ENCODE measurements at regions not wholly inside any gene's neighbourhood (a gene's known extent, or its start where the extent isn't known, plus 50 kb on each side); places are given as distances from the start of the nearest gene placed in this dataset.

GRCh38 chr11:31987118-31988005 is 103.5 kb upstream of the RCN1 start:
- Mint-ChIP-seq H3K9me3 (no peaks in the 10 kb centered on the region), H3K4me1 (ENCODE audit: unreplicated experiment) (no peaks in the 10 kb centered on the region), H3K27me3 (peaks cover 74% of the 10 kb centered on the region), H3K36me3 (no peaks in the 10 kb centered on the region), H3K4me3 (peak overlapping the region; percentile 42), H3K27ac (no peak overlapping the region)
- no peak for DNase-seq (ENCODE audit: extremely low spot score, unreplicated experiment)
- no peak for TF ChIP-seq CTCF (conservative IDR thresholded peaks at IDR 0.05)

GRCh38 chr11:31986201-31986889 is 104.5 kb upstream of the RCN1 start:
- no peak for TF ChIP-seq CTCF (conservative IDR thresholded peaks at IDR 0.05)
- DNase-seq (ENCODE audit: extremely low spot score, unreplicated experiment): no peak
- no peaks in the 10 kb centered on the region for H3K4me1 Mint-ChIP-seq (ENCODE audit: unreplicated experiment)
- peaks cover 73% of the 10 kb centered on the region for H3K27me3 Mint-ChIP-seq
- H3K36me3 Mint-ChIP-seq: no peaks in the 10 kb centered on the region
- no peak overlapping the region for H3K27ac Mint-ChIP-seq
- no peaks in the 10 kb centered on the region for H3K9me3 Mint-ChIP-seq
- peak overlapping the region; percentile 44 for H3K4me3 Mint-ChIP-seq

GRCh38 chr11:31981457-31981856 is 109.4 kb upstream of the RCN1 start:
- Mint-ChIP-seq H3K27me3 (peaks cover 46% of the 10 kb centered on the region), H3K4me1 (ENCODE audit: unreplicated experiment) (no peaks in the 10 kb centered on the region), H3K4me3 (no peak overlapping the region), H3K27ac (no peak overlapping the region), H3K36me3 (no peaks in the 10 kb centered on the region), H3K9me3 (no peaks in the 10 kb centered on the region)
- DNase-seq (ENCODE audit: extremely low spot score, unreplicated experiment): no peak
- TF ChIP-seq CTCF (conservative IDR thresholded peaks at IDR 0.05): no peak

- Mint-ChIP-seq H3K4me3 (no peak overlapping the region), H3K27me3 (peaks cover 29% of the 10 kb centered on the region), H3K4me1 (ENCODE audit: unreplicated experiment) (peaks cover 5% of the 10 kb centered on the region), H3K27ac (no peak overlapping the region), H3K9me3 (no peaks in the 10 kb centered on the region), H3K36me3 (no peaks in the 10 kb centered on the region)
- TF ChIP-seq CTCF (conservative IDR thresholded peaks at IDR 0.05): no peak
- DNase-seq (ENCODE audit: extremely low spot score, unreplicated experiment): no peak
These were observed 113.5 kb upstream of the RCN1 start for GRCh38 chr11:31977343-31977742.

GRCh38 chr11:31974366-31975136 is 116.3 kb upstream of the RCN1 start:
- Mint-ChIP-seq H3K4me1 (ENCODE audit: unreplicated experiment) (peaks cover 5% of the 10 kb centered on the region), H3K27ac (no peak overlapping the region), H3K27me3 (peaks cover 19% of the 10 kb centered on the region), H3K4me3 (no peak overlapping the region), H3K36me3 (no peaks in the 10 kb centered on the region), H3K9me3 (no peaks in the 10 kb centered on the region)
- TF ChIP-seq CTCF (conservative IDR thresholded peaks at IDR 0.05): no peak
- no peak for DNase-seq (ENCODE audit: extremely low spot score, unreplicated experiment)

Data from type B pancreatic cell (in vitro differentiated cells).